Epithelial cell of esophagus (primary cell): ENCODE measurements at regions not wholly inside any gene's neighbourhood (a gene's known extent, or its start where the extent isn't known, plus 50 kb on each side); places are given as distances from the start of the nearest gene placed in this dataset.
"Not testable (repeated sequence)": the region's sequence is repeated elsewhere in the genome, so short reads cannot be mapped to it uniquely, and the experiment has no call there.

ENCODE experiments used
- DNase-seq: peaks from one replicate; pipeline ENCODE4 v3.0.0; 2010; ENCODE audit warnings: low read depth
- H3K4me3 ChIP-seq: 2 replicates; pipeline ENCODE4 v1.5.1; 2011; ENCODE audit warnings: mild to moderate bottlenecking, low read length, control low read depth
- TF ChIP-seq, protein P1 (sequence below): IDR thresholded peaks from 2 replicates; pipeline ENCODE4 v1.5.1; 2011; ENCODE audit warnings: low read depth, mild to moderate bottlenecking, low read length, control low read depth, inconsistent platforms; ENCODE audit not compliant: insufficient read depth; ENCODE audit errors: missing control alignments

- H3K4me3 ChIP-seq: no peak overlapping the region
- DNase-seq: no peak
- TF ChIP-seq, protein P1, sequence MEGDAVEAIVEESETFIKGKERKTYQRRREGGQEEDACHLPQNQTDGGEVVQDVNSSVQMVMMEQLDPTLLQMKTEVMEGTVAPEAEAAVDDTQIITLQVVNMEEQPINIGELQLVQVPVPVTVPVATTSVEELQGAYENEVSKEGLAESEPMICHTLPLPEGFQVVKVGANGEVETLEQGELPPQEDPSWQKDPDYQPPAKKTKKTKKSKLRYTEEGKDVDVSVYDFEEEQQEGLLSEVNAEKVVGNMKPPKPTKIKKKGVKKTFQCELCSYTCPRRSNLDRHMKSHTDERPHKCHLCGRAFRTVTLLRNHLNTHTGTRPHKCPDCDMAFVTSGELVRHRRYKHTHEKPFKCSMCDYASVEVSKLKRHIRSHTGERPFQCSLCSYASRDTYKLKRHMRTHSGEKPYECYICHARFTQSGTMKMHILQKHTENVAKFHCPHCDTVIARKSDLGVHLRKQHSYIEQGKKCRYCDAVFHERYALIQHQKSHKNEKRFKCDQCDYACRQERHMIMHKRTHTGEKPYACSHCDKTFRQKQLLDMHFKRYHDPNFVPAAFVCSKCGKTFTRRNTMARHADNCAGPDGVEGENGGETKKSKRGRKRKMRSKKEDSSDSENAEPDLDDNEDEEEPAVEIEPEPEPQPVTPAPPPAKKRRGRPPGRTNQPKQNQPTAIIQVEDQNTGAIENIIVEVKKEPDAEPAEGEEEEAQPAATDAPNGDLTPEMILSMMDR: no peak
Measured at GRCh38 chr2:175326801-175327200, 145.3 kb upstream of the ATP5MC3 start.

GRCh38 chr2:175326164-175326563, 144.7 kb upstream of the ATP5MC3 start:
- DNase-seq, H3K4me3 ChIP-seq: not testable (repeated sequence)

DNA sequence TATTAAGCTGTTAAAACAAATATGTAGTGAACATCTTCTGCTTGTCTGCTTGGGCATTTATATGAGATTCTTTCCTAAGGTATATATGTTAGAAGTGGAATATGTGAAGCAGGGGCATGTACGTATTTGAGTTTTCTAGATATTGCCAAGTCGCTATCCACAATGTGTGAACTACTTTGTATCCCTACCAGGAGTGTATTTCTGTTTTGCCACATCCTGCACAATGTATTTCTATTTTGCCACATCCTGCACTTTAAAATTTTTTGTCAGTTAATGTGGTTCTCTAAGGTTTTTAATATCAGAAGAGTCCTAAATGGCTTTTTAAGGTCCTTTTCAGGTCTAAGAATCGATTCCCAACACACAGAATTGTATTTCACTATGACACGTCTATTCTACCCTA, 141.7 kb upstream of the ATP5MC3 start:
- DNase-seq: no peak
- H3K4me3 ChIP-seq: no peak overlapping the region
- TF ChIP-seq, protein P1: no peak

- TF ChIP-seq, protein P1: no peak
- no peak overlapping the region for H3K4me3 ChIP-seq
- DNase-seq: no peak
Measured at GRCh38 chr2:175318542-175318941, 137.0 kb upstream of the ATP5MC3 start.

- no peak overlapping the region for H3K4me3 ChIP-seq
- TF ChIP-seq, protein P1: no peak
- no peak for DNase-seq
Measured at GRCh38 chr2:175317751-175318150, 136.2 kb upstream of the ATP5MC3 start.

GRCh38 chr2:175312137-175312536, 130.6 kb upstream of the ATP5MC3 start:
- no peak overlapping the region for H3K4me3 ChIP-seq
- TF ChIP-seq, protein P1: no peak
- DNase-seq: no peak

GRCh38 chr2:175310813-175311504, 129.4 kb upstream of the ATP5MC3 start:
- TF ChIP-seq, protein P1: no peak
- H3K4me3 ChIP-seq: no peak overlapping the region
- DNase-seq: no peak
